ENCODE measurements at regions not wholly inside any gene's neighbourhood (a gene's known extent, or its start where the extent isn't known, plus 50 kb on each side); places are given as distances from the start of the nearest gene placed in this dataset.

DNA sequence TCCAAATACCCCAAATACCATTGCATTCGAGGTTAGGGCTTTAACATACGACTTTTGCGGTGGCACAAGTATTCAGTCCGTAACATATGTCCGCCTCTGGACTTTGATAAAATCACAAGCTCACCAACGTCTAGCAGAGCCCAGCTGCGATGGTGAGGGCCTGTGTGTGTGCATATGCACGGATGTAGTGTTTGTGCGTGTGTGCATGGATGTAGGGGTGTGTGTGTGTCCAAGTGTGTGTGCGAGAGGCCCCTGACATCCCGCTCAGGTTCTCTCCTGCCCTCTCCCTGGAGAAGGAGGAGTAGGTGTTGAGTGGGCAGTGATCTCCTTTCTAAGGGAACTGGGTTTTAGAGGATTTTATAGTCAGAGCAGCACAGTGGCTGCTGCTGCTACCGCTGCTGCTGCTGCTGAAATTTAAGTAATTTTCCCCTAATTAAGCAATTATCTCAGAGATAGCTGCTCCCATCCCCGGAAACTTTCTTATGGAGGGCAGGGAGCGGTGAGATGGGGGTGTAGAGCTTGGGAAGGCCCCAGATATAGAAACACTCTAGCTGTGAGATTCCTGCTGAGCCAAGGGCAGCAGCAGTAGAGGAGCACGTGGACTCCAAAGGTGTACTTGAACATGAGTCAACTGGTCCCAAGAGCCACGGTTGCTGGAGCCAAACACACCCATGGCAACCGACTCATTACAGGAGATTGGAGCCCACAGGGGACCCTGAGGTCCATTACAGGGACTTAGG lies 121.7 kb upstream of the SDK2 start (continued):
- no peak for TF ChIP-seq GTF2F1 (IDR thresholded peaks at IDR 0.05; ENCODE audit: borderline replicate concordance, low read depth, low read length)
- TF ChIP-seq, protein P1, sequence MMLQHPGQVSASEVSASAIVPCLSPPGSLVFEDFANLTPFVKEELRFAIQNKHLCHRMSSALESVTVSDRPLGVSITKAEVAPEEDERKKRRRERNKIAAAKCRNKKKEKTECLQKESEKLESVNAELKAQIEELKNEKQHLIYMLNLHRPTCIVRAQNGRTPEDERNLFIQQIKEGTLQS (IDR thresholded peaks at IDR 0.05; ENCODE audit: insufficient read depth, low read depth, low read length): no peak
- TF ChIP-seq, protein P2, sequence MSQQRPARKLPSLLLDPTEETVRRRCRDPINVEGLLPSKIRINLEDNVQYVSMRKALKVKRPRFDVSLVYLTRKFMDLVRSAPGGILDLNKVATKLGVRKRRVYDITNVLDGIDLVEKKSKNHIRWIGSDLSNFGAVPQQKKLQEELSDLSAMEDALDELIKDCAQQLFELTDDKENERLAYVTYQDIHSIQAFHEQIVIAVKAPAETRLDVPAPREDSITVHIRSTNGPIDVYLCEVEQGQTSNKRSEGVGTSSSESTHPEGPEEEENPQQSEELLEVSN (IDR thresholded peaks at IDR 0.05): no peak
- TF ChIP-seq MAFK (IDR thresholded peaks at IDR 0.05; ENCODE audit: low read depth, low read length): no peak
- no peak for TF ChIP-seq SUZ12 (IDR thresholded peaks at IDR 0.05; ENCODE audit: low read length)
- no peak for TF ChIP-seq EGR1 (IDR thresholded peaks at IDR 0.05; ENCODE audit: borderline replicate concordance, low read depth, low read length)
- TF ChIP-seq TCF12 (IDR thresholded peaks at IDR 0.05; ENCODE audit: low read depth, low read length): no peak
- TF ChIP-seq SP1 (IDR thresholded peaks at IDR 0.05; ENCODE audit: low read depth, low read length): no peak
- no peak for TF ChIP-seq POLR2A (IDR thresholded peaks at IDR 0.05; ENCODE audit: control extremely low read depth in 1 of 2, low read depth in 2 of 2, low read length in 2 of 2)
